CD14-positive monocyte (primary cell): ENCODE measurements at regions not wholly inside any gene's neighbourhood (a gene's known extent, or its start where the extent isn't known, plus 50 kb on each side); places are given as distances from the start of the nearest gene placed in this dataset.

Experiments used
- DNase-seq, 3 donors: peaks; one replicate each; pipeline ENCODE4 v3.0.0-alpha.2; 2011 to 2022
- H2AFZ ChIP-seq: 2 replicates; pipeline ENCODE4 v1.6.0; 2012; ENCODE audit warnings: mild to moderate bottlenecking, low read depth, low read length, inconsistent platforms; ENCODE audit not compliant: insufficient read depth, poor library complexity, severe bottlenecking
- H3K27ac ChIP-seq, 2 donors: 1 replicate in 1 of 2; 2 replicates in 1 of 2; pipeline ENCODE4 v1.5.1; 2012 to 2013; ENCODE audit warnings: low read length in 2 of 2, control low read depth in 1 of 2, inconsistent platforms in 1 of 2, low read depth in 1 of 2, mild to moderate bottlenecking in 1 of 2
- H3K27me3 ChIP-seq, 2 donors: one replicate each; pipeline versions ENCODE4 v1.6.0 to v1.6.1; 2011 to 2013; ENCODE audit warnings: low read length in 2 of 2; ENCODE audit not compliant: control insufficient read depth in 2 of 2, insufficient read depth in 2 of 2
- H3K36me3 ChIP-seq, 2 donors: replicated peaks in 1 of 2; 1 replicate in 1 of 2; 2 replicates in 1 of 2; pipeline versions ENCODE4 v1.5.1 to v1.6.1; 2012 to 2013; ENCODE audit warnings: low read length in 2 of 2, control low read depth in 1 of 2, inconsistent platforms in 1 of 2, mild to moderate bottlenecking in 1 of 2; ENCODE audit not compliant: insufficient read depth in 2 of 2, control insufficient read depth in 1 of 2
- H3K4me1 ChIP-seq, 2 donors: 1 replicate in 1 of 2; 2 replicates in 1 of 2; pipeline versions ENCODE4 v1.5.1 to v1.6.1; 2012 to 2013; ENCODE audit warnings: low read length in 2 of 2, control low read depth in 1 of 2, inconsistent platforms in 1 of 2, mild to moderate bottlenecking in 1 of 2, moderate library complexity in 1 of 2; ENCODE audit not compliant: insufficient read depth in 2 of 2, control insufficient read depth in 1 of 2
- H3K4me2 ChIP-seq: replicated peaks from 2 replicates; pipeline ENCODE3; 2012; ENCODE audit warnings: low read length, moderate library complexity, mild to moderate bottlenecking; ENCODE audit not compliant: poor library complexity, severe bottlenecking; ENCODE audit errors: extremely low read depth
- H3K4me3 ChIP-seq, 3 experiments: fragments of 200-600 bp in 1 of 3; sonication (generic) in 1 of 3; replicated peaks in 1 of 3; 1 replicate in 2 of 3; 2 replicates in 1 of 3; pipeline ENCODE4 v1.5.1; 2011 to 2013; ENCODE audit warnings: low read length in 3 of 3, mild to moderate bottlenecking in 3 of 3, control low read depth in 2 of 3, low read depth in 2 of 3, inconsistent platforms in 1 of 3, moderate library complexity in 1 of 3
- H3K79me2 ChIP-seq: 2 replicates; pipeline ENCODE4 v1.6.0; 2012; ENCODE audit warnings: mild to moderate bottlenecking, control low read depth, inconsistent platforms, low read length, moderate library complexity; ENCODE audit not compliant: insufficient read depth
- H3K9ac ChIP-seq: 2 replicates; pipeline ENCODE4 v1.6.0; 2017; ENCODE audit warnings: low read length, mild to moderate bottlenecking; ENCODE audit not compliant: insufficient read depth, poor library complexity, severe bottlenecking
- H3K9me3 ChIP-seq, 2 donors: replicated peaks in 1 of 2; 1 replicate in 1 of 2; 2 replicates in 1 of 2; pipeline versions ENCODE4 v1.5.1 to v1.6.1; 2012 to 2013; ENCODE audit warnings: low read length in 2 of 2, control low read depth in 1 of 2; ENCODE audit not compliant: control insufficient read depth in 1 of 2, insufficient read depth in 1 of 2
- H4K20me1 ChIP-seq: 2 replicates; pipeline ENCODE4 v1.6.0; 2012; ENCODE audit warnings: mild to moderate bottlenecking, low read length, control low read depth, moderate library complexity; ENCODE audit not compliant: insufficient read depth
- H3K27ac Mint-ChIP-seq, 7 donors: one replicate each; pipeline ENCODE4 v1.8.0; 2020; ENCODE audit warnings: mild to moderate bottlenecking in 7 of 7, mixed read lengths in 7 of 7, moderate library complexity in 6 of 7, inconsistent platforms in 2 of 7
- H3K27me3 Mint-ChIP-seq, 3 donors: one replicate each; pipeline ENCODE4 v1.8.0; 2021 to 2022; ENCODE audit warnings: low read depth in 3 of 3, mild to moderate bottlenecking in 3 of 3, mixed read lengths in 3 of 3, moderate library complexity in 3 of 3, inconsistent platforms in 1 of 3
- H3K36me3 Mint-ChIP-seq, 2 donors: one replicate each; pipeline ENCODE4 v1.8.0; 2020; ENCODE audit warnings: mixed read lengths in 2 of 2, inconsistent platforms in 1 of 2, mild to moderate bottlenecking in 1 of 2
- H3K4me1 Mint-ChIP-seq: one replicate; pipeline ENCODE4 v1.8.0; 2020; ENCODE audit warnings: mild to moderate bottlenecking, mixed read lengths
- H3K4me3 Mint-ChIP-seq, 2 donors: one replicate each; pipeline ENCODE4 v1.8.0; 2020; ENCODE audit warnings: mild to moderate bottlenecking in 2 of 2, mixed read lengths in 2 of 2, moderate library complexity in 1 of 2
- H3K9me3 Mint-ChIP-seq, 7 donors: one replicate each; pipeline ENCODE4 v1.8.0; 2020 to 2022; ENCODE audit warnings: mixed read lengths in 7 of 7, mild to moderate bottlenecking in 6 of 7, moderate library complexity in 6 of 7, inconsistent platforms in 2 of 7
- CTCF ChIP-seq: fragments of 200-600 bp; IDR thresholded peaks from one replicate; pipeline ENCODE4 v1.8.0; 2022; ENCODE audit warnings: antibody characterized with exemption, mild to moderate bottlenecking
- WGBS: methylation state at CpG from one replicate; pipeline ENCODE4 v1.1.5; 2013; ENCODE audit warnings: missing lambda C conversion rate; ENCODE audit not compliant: insufficient coverage; 5-methylcytosine and 5-hydroxymethylcytosine counted together
- intact Hi-C, 2 donors: fragments of 100-400 bp; cut with micrococcal nuclease; formaldehyde crosslinking; loops; one replicate each; pipeline versions ENCODE4 v1.15.0 to v1.15.1; 2023

- Histone ChIP-seq H3K4me3 (no peak overlapping the region), H3K4me1 (no peaks in the 10 kb centered on the region), H3K9me3 (no peaks in the 10 kb centered on the region), H3K27me3 (no peaks in the 10 kb centered on the region), H2AFZ (no peak overlapping the region), H4K20me1 (no peaks in the 10 kb centered on the region), H3K27ac (no peak overlapping the region), H3K9ac (no peak overlapping the region), H3K4me2 (no peak overlapping the region), H3K36me3 (no peaks in the 10 kb centered on the region), H3K79me2 (no peaks in the 10 kb centered on the region)
- TF ChIP-seq CTCF: no peak
- intact Hi-C loops: no loop called here
- no peaks in the 10 kb centered on the region for H3K4me1 Mint-ChIP-seq
- DNase-seq: no peak
- no CpG with 5 or more reads among the region's 2 CpGs for WGBS
- no peak overlapping the region for H3K27ac Mint-ChIP-seq
- no peak overlapping the region for H3K4me3 Mint-ChIP-seq
- no peaks in the 10 kb centered on the region for H3K36me3 Mint-ChIP-seq
- peaks cover 0 to 4% (median 1%) of the 10 kb centered on the region in 7 donors for H3K9me3 Mint-ChIP-seq
- peaks cover 0 to 4% (median 0%) of the 10 kb centered on the region in 3 donors for H3K27me3 Mint-ChIP-seq
These were observed 281.5 kb upstream of the PHYHIPL start for GRCh38 chr10:58894929-58895328.

DNA sequence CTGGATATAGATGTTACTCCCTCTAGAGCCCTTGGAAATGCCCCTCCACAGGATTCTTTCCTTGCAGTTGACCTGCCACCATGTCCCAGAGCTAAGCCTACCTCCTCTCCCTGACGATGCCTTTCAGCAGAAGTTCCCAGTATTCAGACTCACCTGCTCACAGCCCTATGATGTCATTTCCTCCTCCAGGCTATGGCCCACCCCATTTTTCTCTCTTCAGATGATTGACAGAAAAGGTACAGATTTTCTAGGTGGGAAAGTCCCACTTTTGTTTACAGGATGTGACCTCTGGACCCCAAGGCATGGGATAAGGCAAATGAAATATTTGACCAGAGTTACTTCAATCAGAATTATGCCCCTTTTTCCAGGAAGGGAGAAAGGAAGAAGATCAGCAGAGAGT lies 280.2 kb upstream of the PHYHIPL start:
- Histone ChIP-seq H3K4me1 (no peaks in the 10 kb centered on the region), H3K27ac (no peak overlapping the region), H3K9me3 (no peaks in the 10 kb centered on the region), H3K27me3 (no peaks in the 10 kb centered on the region), H3K9ac (no peak overlapping the region), H3K79me2 (no peaks in the 10 kb centered on the region), H3K4me2 (no peak overlapping the region), H3K4me3 (no peak overlapping the region), H3K36me3 (no peaks in the 10 kb centered on the region), H2AFZ (no peak overlapping the region), H4K20me1 (no peaks in the 10 kb centered on the region)
- TF ChIP-seq CTCF: no peak
- intact Hi-C loops: no loop called here
- Mint-ChIP-seq H3K4me1 (no peaks in the 10 kb centered on the region), H3K4me3 (no peak overlapping the region), H3K9me3 (peaks cover 0 to 7% (median 2%) of the 10 kb centered on the region in 7 donors), H3K27me3 (peaks cover 0 to 4% (median 0%) of the 10 kb centered on the region in 3 donors), H3K36me3 (no peaks in the 10 kb centered on the region), H3K27ac (no peak overlapping the region)
- DNase-seq: no peak
- WGBS: 83% methylated on average over 1 of the region's 1 CpG
